ENCODE measurements at regions not wholly inside any gene's neighbourhood (a gene's known extent, or its start where the extent isn't known, plus 50 kb on each side); places are given as distances from the start of the nearest gene placed in this dataset.

GRCh38 chr5:53425687-53426511 is 54.5 kb upstream of the FST start:
- intact Hi-C loops (cut with DNase I) = no loop called here
- no peaks in the 10 kb centered on the region for H3K36me3 ChIP-seq
- H3K27me3 ChIP-seq = no peaks in the 10 kb centered on the region
- no peak for DNase-seq
- H3K27ac ChIP-seq = no peak overlapping the region
- no peaks in the 10 kb centered on the region for H3K4me1 ChIP-seq (ENCODE audit: insufficient read depth)
- H3K9me3 ChIP-seq = no peaks in the 10 kb centered on the region
- TF ChIP-seq POLR2A (IDR thresholded peaks at IDR 0.05) (no peak), EP300 (IDR thresholded peaks at IDR 0.05) (no peak), CTCF (IDR thresholded peaks at IDR 0.05) (no peak)
- WGBS, 3 donors = 68 to 74% (median 72%) methylated on average over 8 of the region's 8 CpGs
- no peak overlapping the region for H3K4me3 ChIP-seq

- Histone ChIP-seq H3K36me3 (no peaks in the 10 kb centered on the region), H3K4me3 (no peak overlapping the region), H3K9me3 (no peaks in the 10 kb centered on the region), H3K27ac (no peak overlapping the region), H3K27me3 (no peaks in the 10 kb centered on the region), H3K4me1 (ENCODE audit: insufficient read depth) (no peaks in the 10 kb centered on the region)
- TF ChIP-seq EP300 (IDR thresholded peaks at IDR 0.05) (no peak), CTCF (IDR thresholded peaks at IDR 0.05) (no peak), POLR2A (IDR thresholded peaks at IDR 0.05) (no peak)
- intact Hi-C loops (cut with DNase I) = no loop called here
- no peak for DNase-seq
- WGBS, 3 donors = 54 to 71% (median 60%) methylated on average over 2 of the region's 2 CpGs
These were observed 54.0 kb upstream of the FST start for GRCh38 chr5:53426512-53426830.

GRCh38 chr5:53426878-53427277 is 53.6 kb upstream of the FST start:
- intact Hi-C loops (cut with DNase I) = no loop called here
- no peak overlapping the region for H3K4me3 ChIP-seq
- H3K4me1 ChIP-seq (ENCODE audit: insufficient read depth) = no peaks in the 10 kb centered on the region
- no peak for TF ChIP-seq POLR2A (IDR thresholded peaks at IDR 0.05)
- TF ChIP-seq CTCF (IDR thresholded peaks at IDR 0.05) = no peak
- no peak for TF ChIP-seq EP300 (IDR thresholded peaks at IDR 0.05)
- H3K27me3 ChIP-seq = no peaks in the 10 kb centered on the region
- H3K36me3 ChIP-seq = no peaks in the 10 kb centered on the region
- DNase-seq = no peak
- 92 to 97% (median 97%) methylated on average over 2 of the region's 2 CpGs for WGBS, 3 donors
- H3K27ac ChIP-seq = no peak overlapping the region
- H3K9me3 ChIP-seq = no peaks in the 10 kb centered on the region

- no peak for TF ChIP-seq CTCF (IDR thresholded peaks at IDR 0.05)
- no peak for TF ChIP-seq EP300 (IDR thresholded peaks at IDR 0.05)
- no peak for TF ChIP-seq POLR2A (IDR thresholded peaks at IDR 0.05)
- H3K27me3 ChIP-seq = no peaks in the 10 kb centered on the region
- intact Hi-C loops (cut with DNase I) = no loop called here
- no peak for DNase-seq
- H3K4me1 ChIP-seq (ENCODE audit: insufficient read depth) = no peaks in the 10 kb centered on the region
- no peak overlapping the region for H3K27ac ChIP-seq
- H3K9me3 ChIP-seq = no peaks in the 10 kb centered on the region
- no peak overlapping the region for H3K4me3 ChIP-seq
- H3K36me3 ChIP-seq = no peaks in the 10 kb centered on the region
These were observed 52.5 kb upstream of the FST start for GRCh38 chr5:53427965-53428364.
